Endothelial cell of umbilical vein (primary cell): ENCODE measurements at regions not wholly inside any gene's neighbourhood (a gene's known extent, or its start where the extent isn't known, plus 50 kb on each side); places are given as distances from the start of the nearest gene placed in this dataset.

ENCODE experiments used
- BruUV-seq: library from RNA; stranded (reverse); fragments of 400-500 nt; replicated peaks from 2 replicates; lab custom pipeline; 2021; lab: Mats Ljungman, UMichigan
- CTCF ChIA-PET: fragments of 300-600, 350-600 bp; sonication (Branson Sonifier 250); formaldehyde crosslinking; loops from one replicate; lab custom pipeline; 2021; ENCODE audit warnings: antibody characterized with exemption, inconsistent platforms; lab: Charles Lee
- POLR2A ChIA-PET: fragments of 300-600, 350-600 bp; sonication (Branson Sonifier 250); formaldehyde crosslinking; loops from one replicate; lab custom pipeline; 2021; ENCODE audit warnings: antibody characterized with exemption, inconsistent platforms; lab: Charles Lee
- DNase-seq: peaks from one replicate; pipeline ENCODE4 v3.0.0-alpha.2; 2011; ENCODE audit warnings: low read depth, low spot score
- FAIRE-seq: peaks from 2 replicates; lab custom pipeline; 2011; peaks lifted over from hg19 to GRCh38; lab: Jason Lieb, UNC
- H2AFZ ChIP-seq: 2 replicates; pipeline ENCODE4 v1.6.0; 2012; ENCODE audit warnings: low read depth, low read length, control low read depth, inconsistent platforms
- H3K27ac ChIP-seq: 2 replicates; pipeline ENCODE4 v1.5.1; 2011; ENCODE audit warnings: low read depth, mild to moderate bottlenecking, control low read depth, low read length, moderate library complexity; ENCODE audit not compliant: insufficient read depth
- H3K27me3 ChIP-seq, 2 experiments: 2 replicates each; pipeline versions ENCODE4 v1.6.0 to v1.6.1; 2011; ENCODE audit warnings: low read length in 2 of 2, mixed read lengths in 1 of 2; ENCODE audit not compliant: control insufficient read depth in 2 of 2, insufficient read depth in 2 of 2
- H3K36me3 ChIP-seq, 2 experiments: 2 replicates in 1 of 2; 3 replicates in 1 of 2; pipeline ENCODE4 v1.5.1; 2011; ENCODE audit warnings: low read length in 2 of 2, mild to moderate bottlenecking in 1 of 2, moderate library complexity in 1 of 2; ENCODE audit not compliant: control insufficient read depth in 2 of 2, insufficient read depth in 2 of 2; ENCODE audit errors: extremely low read depth in 1 of 2
- H3K4me1 ChIP-seq: 3 replicates; pipeline ENCODE4 v1.5.1; 2011; ENCODE audit warnings: mild to moderate bottlenecking, low read length; ENCODE audit not compliant: control insufficient read depth, insufficient read depth; ENCODE audit errors: extremely low read depth
- H3K4me2 ChIP-seq: 2 replicates; pipeline ENCODE4 v1.6.1; 2011; ENCODE audit warnings: low read length, control low read depth, mixed read lengths; ENCODE audit not compliant: insufficient read depth
- H3K4me3 ChIP-seq, 3 experiments: fragments of 200-600 bp in 1 of 3; sonication (generic), shearing (Covaris generic) in 1 of 3; replicated peaks in 1 of 3; 2 replicates each; pipeline ENCODE4 v1.5.1; 2011 to 2016; ENCODE audit warnings: control low read depth in 3 of 3, low read length in 3 of 3, mild to moderate bottlenecking in 2 of 3, inconsistent platforms in 1 of 3, low read depth in 1 of 3, moderate library complexity in 1 of 3; ENCODE audit not compliant: insufficient read depth in 1 of 3
- H3K79me2 ChIP-seq: 2 replicates; pipeline ENCODE4 v1.6.0; 2012; ENCODE audit warnings: low read length, inconsistent platforms; ENCODE audit not compliant: control insufficient read depth, insufficient read depth
- H3K9ac ChIP-seq: replicated peaks from 2 replicates; pipeline ENCODE3; 2011; ENCODE audit warnings: low read length, control low read depth; ENCODE audit not compliant: insufficient read depth; ENCODE audit errors: extremely low read depth
- H3K9me1 ChIP-seq: replicated peaks from 3 replicates; pipeline ENCODE4 v1.6.0; 2011; ENCODE audit warnings: mild to moderate bottlenecking, low read length; ENCODE audit not compliant: control insufficient read depth, insufficient read depth; ENCODE audit errors: extremely low read depth
- H3K9me3 ChIP-seq: replicated peaks from 2 replicates; pipeline ENCODE4 v1.5.1; 2012; ENCODE audit warnings: low read length, inconsistent platforms; ENCODE audit not compliant: control insufficient read depth, insufficient read depth
- H4K20me1 ChIP-seq: replicated peaks from 2 replicates; pipeline ENCODE3; 2011; ENCODE audit warnings: mild to moderate bottlenecking, low read length; ENCODE audit not compliant: control insufficient read depth, insufficient read depth; ENCODE audit errors: extremely low read depth
- CTCF ChIP-seq, 2 donors: IDR thresholded peaks; 1 replicate in 1 of 2; 2 replicates in 1 of 2; pipeline ENCODE4 v1.5.1; 2011; ENCODE audit warnings: low read length in 2 of 2, mild to moderate bottlenecking in 2 of 2, moderate library complexity in 2 of 2, control low read depth in 1 of 2, inconsistent platforms in 1 of 2, low read depth in 1 of 2; ENCODE audit not compliant: insufficient read depth in 1 of 2; ENCODE audit errors: extremely low read depth in 1 of 2
- EZH2 ChIP-seq: IDR thresholded peaks from 2 replicates; pipeline ENCODE4 v1.6.1; 2012; ENCODE audit warnings: borderline replicate concordance, low read depth, mild to moderate bottlenecking, moderate library complexity, low read length, inconsistent platforms; ENCODE audit not compliant: severe bottlenecking
- FOS ChIP-seq: IDR thresholded peaks from 2 replicates; pipeline ENCODE4 v1.6.1; 2011; ENCODE audit warnings: mild to moderate bottlenecking, low read length, moderate library complexity, borderline replicate concordance; ENCODE audit not compliant: insufficient read depth
- GATA2 ChIP-seq: IDR thresholded peaks from 2 replicates; pipeline ENCODE4 v1.7.0; 2011; ENCODE audit warnings: low read depth, mild to moderate bottlenecking, moderate library complexity, mixed read lengths, low read length; ENCODE audit not compliant: insufficient read length, insufficient read depth
- JUN ChIP-seq: IDR thresholded peaks from 2 replicates; pipeline ENCODE4 v1.6.1; 2011; ENCODE audit warnings: borderline replicate concordance, low read depth; ENCODE audit not compliant: insufficient read length, insufficient read depth
- MAX ChIP-seq: IDR thresholded peaks from 2 replicates; pipeline ENCODE4 v1.6.1; 2011; ENCODE audit not compliant: insufficient read depth, insufficient read length
- MYC ChIP-seq: IDR thresholded peaks from one replicate; pipeline ENCODE4 v1.6.1; 2011; ENCODE audit warnings: mild to moderate bottlenecking, low read depth, low read length
- POLR2A ChIP-seq: IDR thresholded peaks from 2 replicates; pipeline ENCODE4 v1.6.1; 2012; ENCODE audit warnings: low read depth, mild to moderate bottlenecking, control low read depth, low read length
- POLR2AphosphoS5 ChIP-seq: IDR thresholded peaks from 2 replicates; pipeline ENCODE4 v1.6.1; 2012; ENCODE audit warnings: low read depth, mild to moderate bottlenecking, control low read depth, low read length, moderate library complexity; ENCODE audit not compliant: insufficient read depth
- dilution Hi-C: fragments of 300-500 bp; cut with MboI; formaldehyde crosslinking; loops from one replicate; pipeline ENCODE4 v1.15.0; 2019; ENCODE audit warnings: low sequenced_read_pairs; ENCODE audit not compliant: extremely low pct_ligation_motif_present
- intact Hi-C: fragments of 100-400 bp; cut with micrococcal nuclease; formaldehyde crosslinking; loops from one replicate; pipeline ENCODE4 v1.10.0; 2022

- TF ChIP-seq MAX (no peak), FOS (no peak), POLR2AphosphoS5 (no peak), CTCF (IDR thresholded peaks at IDR 0.05; ENCODE audit: extremely low read depth in 1 of 2, insufficient read depth in 1 of 2, low read depth in 1 of 2, low read length in 2 of 2) (no peak), EZH2 (no peak), POLR2A (no peak), GATA2 (no peak), JUN (no peak), MYC (no peak)
- CTCF ChIA-PET = interaction anchor here (0.9 to 1.7 kb wide), 3 partner anchors 14 to 339 kb away, joined by 3 to 5 read pairs (median 3); no protein-coding TSS in a partner anchor
- Histone ChIP-seq H3K4me2 (no peak overlapping the region), H3K36me3 (no peaks in the 10 kb centered on the region), H2AFZ (no peak overlapping the region), H3K79me2 (no peaks in the 10 kb centered on the region), H3K27ac (no peak overlapping the region), H3K9me1 (no peaks in the 10 kb centered on the region), H3K4me3 (no peak overlapping the region), H4K20me1 (no peaks in the 10 kb centered on the region), H3K27me3 (peaks cover 3 to 5% of the 10 kb centered on the region in 2 experiments), H3K9me3 (no peaks in the 10 kb centered on the region), H3K9ac (no peak overlapping the region), H3K4me1 (no peaks in the 10 kb centered on the region)
- POLR2A ChIA-PET = no interaction called here
- dilution Hi-C loops (no loop called here), intact Hi-C loops (no loop called here)
- FAIRE-seq (no peak), DNase-seq (no peak)
- BruUV-seq = no TSS peak
Observed at GRCh38 chr3:64369390-64369789, 144.1 kb upstream of the PRICKLE2 start.
